BE2C (cell line): ENCODE measurements at regions not wholly inside any gene's neighbourhood (a gene's known extent, or its start where the extent isn't known, plus 50 kb on each side); places are given as distances from the start of the nearest gene placed in this dataset.
A peak's percentile ranks its signal among the peaks of the same experiment; 100 is the strongest.

ENCODE experiments used
- DNase-seq: peaks from one replicate; pipeline ENCODE4 v3.0.0-alpha.2; 2020
- H3K27me3 ChIP-seq: fragments of 250-450 bp; sonication (Bioruptor Pico); 2 replicates; pipeline ENCODE4 v1.5.1; 2020; ENCODE audit warnings: mild to moderate bottlenecking
- H3K36me3 ChIP-seq: fragments of 250-450 bp; sonication (Bioruptor Pico); 2 replicates; pipeline ENCODE4 v1.5.1; 2020; ENCODE audit warnings: mild to moderate bottlenecking
- H3K4me1 ChIP-seq: fragments of 250-450 bp; sonication (Bioruptor Pico); 2 replicates; pipeline ENCODE4 v1.5.1; 2020
- H3K4me3 ChIP-seq: 2 replicates; pipeline ENCODE4 v1.5.1; 2011; ENCODE audit warnings: low read depth, low read length
- H3K9me3 ChIP-seq: fragments of 250-450 bp; sonication (Bioruptor Pico); 2 replicates; pipeline ENCODE4 v1.5.1; 2020
- TF ChIP-seq, protein P1 (sequence below): IDR thresholded peaks from 2 replicates; pipeline ENCODE4 v1.5.1; 2012; ENCODE audit warnings: mild to moderate bottlenecking, low read depth, low read length

DNA sequence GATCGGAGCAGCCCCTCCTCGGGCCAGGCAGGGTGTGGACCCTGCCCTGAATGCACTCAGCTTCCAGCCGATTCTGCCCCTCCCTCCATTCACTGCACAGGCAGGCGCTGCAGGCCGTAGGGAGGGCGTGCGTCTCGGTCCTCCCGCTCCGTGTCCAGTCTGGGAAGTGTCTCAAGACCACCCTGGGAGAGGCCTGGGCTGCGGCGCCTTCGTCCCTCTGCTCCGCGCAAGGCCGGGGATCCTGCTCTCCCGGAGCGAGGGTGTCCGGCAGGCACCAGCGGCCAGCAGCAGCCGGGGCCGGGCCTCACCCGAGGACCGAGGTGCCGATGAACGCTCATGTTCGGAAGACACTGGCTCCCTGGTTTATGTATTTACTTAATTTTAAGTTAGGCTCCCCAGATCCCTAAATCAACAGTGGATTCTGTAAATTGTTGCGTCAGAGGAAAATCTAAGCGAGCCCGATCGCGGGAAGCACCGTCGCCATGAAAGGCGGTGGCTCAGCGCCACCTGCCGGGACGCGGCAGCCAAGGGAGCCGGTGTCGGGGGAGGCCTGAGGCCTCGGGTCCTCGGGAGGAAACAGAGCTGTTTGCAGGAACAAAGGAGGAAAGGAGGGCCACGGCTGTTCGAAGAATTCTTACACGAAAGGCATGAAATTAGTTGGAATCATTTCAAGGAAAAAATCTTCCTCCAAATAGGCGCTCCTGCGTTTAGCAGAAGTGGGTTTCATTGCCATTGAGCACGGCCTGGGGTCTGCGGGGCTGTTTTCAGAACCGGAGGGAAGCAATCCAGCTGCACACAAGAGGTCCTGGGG, 195.3 kb downstream of the BRD1 start:
- no peaks in the 10 kb centered on the region for H3K36me3 ChIP-seq
- TF ChIP-seq, protein P1, sequence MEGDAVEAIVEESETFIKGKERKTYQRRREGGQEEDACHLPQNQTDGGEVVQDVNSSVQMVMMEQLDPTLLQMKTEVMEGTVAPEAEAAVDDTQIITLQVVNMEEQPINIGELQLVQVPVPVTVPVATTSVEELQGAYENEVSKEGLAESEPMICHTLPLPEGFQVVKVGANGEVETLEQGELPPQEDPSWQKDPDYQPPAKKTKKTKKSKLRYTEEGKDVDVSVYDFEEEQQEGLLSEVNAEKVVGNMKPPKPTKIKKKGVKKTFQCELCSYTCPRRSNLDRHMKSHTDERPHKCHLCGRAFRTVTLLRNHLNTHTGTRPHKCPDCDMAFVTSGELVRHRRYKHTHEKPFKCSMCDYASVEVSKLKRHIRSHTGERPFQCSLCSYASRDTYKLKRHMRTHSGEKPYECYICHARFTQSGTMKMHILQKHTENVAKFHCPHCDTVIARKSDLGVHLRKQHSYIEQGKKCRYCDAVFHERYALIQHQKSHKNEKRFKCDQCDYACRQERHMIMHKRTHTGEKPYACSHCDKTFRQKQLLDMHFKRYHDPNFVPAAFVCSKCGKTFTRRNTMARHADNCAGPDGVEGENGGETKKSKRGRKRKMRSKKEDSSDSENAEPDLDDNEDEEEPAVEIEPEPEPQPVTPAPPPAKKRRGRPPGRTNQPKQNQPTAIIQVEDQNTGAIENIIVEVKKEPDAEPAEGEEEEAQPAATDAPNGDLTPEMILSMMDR: peak; percentile 96
- no peaks in the 10 kb centered on the region for H3K9me3 ChIP-seq
- H3K4me3 ChIP-seq: peak overlapping the region; percentile 54
- no peaks in the 10 kb centered on the region for H3K4me1 ChIP-seq
- H3K27me3 ChIP-seq: no peaks in the 10 kb centered on the region; the same call in 1 of the 2 replicates
- peak; percentile 75 for DNase-seq

DNA sequence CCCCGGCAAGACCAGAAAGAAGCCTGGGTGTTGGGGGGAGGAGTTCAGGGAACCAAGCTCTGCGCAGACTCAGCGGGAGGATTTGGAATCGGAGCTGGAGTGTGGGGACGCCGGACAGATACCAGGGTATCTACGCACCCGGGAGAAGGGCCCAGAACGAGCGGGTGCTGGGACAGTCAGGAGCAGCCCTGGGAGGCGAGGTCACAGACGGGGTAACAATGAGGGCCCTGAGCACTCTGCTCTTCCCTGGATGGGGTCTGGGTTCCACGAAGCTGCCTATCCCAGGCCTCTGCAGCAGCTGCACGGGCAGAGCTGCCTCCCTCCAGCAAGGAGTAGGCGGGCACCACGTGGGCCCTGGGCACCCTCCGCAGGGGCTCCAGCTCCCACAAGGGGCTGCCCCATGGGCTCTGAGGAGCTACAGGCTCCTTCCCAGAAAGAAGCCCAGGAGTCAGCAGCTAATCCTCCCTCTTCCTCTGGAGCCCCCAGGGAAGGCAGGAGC, 197.2 kb downstream of the BRD1 start:
- H3K36me3 ChIP-seq: no peaks in the 10 kb centered on the region
- no peaks in the 10 kb centered on the region for H3K9me3 ChIP-seq
- no peak overlapping the region for H3K4me3 ChIP-seq
- H3K4me1 ChIP-seq: no peaks in the 10 kb centered on the region
- no peak for DNase-seq
- H3K27me3 ChIP-seq: no peaks in the 10 kb centered on the region; the same call in 1 of the 2 replicates
- TF ChIP-seq, protein P1: no peak

DNA sequence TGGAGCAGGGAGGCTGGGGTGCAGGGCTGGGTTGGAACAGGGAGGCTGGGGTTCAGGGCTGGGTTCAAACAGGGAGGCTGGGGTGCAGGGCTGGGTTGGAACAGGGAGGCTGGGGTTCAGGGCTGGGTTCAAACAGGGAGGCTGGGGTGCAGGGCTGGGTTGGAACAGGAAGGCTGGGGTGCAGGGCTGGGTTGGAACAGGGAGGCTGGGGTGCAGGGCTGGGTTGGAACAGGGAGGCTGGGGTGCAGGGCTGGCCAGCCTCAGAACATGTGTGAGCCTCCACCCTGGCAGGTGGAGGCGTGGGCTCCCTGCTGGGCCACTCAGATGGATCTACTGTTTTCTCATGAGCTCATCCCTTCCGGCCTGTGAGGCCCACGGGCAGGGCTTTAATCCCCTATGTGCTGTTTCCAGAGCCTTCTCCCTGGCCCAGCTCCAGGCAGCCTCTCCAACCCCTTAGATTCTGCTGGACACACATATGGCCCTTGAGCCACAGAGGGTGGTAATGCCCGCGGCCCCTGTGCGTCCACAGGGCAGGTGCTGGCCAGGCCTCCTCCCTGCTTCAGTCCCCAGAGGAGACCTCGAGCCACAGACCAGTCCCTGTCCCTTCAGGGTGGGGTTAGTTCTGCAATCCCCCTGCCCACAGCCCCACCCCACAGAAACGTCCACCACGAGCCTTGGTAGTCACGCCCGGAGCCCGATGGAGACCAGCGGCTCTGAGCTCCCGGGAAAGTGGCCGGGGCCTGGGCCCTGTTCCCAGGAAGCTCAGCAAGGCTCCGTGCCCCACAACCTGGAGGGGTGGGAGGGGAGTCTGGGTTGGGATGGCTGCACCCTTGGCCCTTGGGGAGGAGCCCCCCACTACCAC, 197.9 kb downstream of the BRD1 start:
- Histone ChIP-seq H3K9me3 (no peaks in the 10 kb centered on the region), H3K4me1 (no peaks in the 10 kb centered on the region), H3K27me3 (no peaks in the 10 kb centered on the region; the same call in 1 of the 2 replicates), H3K4me3 (no peak overlapping the region), H3K36me3 (no peaks in the 10 kb centered on the region)
- TF ChIP-seq, protein P1: no peak
- DNase-seq: no peak

DNA sequence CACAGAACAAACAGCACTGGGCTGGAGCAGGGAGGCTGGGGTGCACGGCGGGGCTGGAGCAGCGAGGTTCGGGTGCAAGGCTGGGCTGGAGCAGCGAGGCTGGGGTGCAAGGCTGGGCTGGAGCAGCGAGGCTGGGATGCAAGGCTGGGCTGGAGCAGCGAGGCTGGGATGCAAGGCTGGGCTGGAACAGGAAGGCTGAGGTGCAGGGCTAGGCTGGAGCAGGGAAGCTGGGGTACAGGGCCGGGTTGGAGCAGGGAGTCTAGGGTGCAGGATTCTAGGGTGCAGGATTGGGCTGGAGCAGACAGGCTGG, 198.5 kb downstream of the BRD1 start:
- Histone ChIP-seq H3K4me3 (no peak overlapping the region), H3K9me3 (no peaks in the 10 kb centered on the region), H3K4me1 (no peaks in the 10 kb centered on the region), H3K36me3 (no peaks in the 10 kb centered on the region), H3K27me3 (no peaks in the 10 kb centered on the region; the same call in 1 of the 2 replicates)
- TF ChIP-seq, protein P1: no peak
- no peak for DNase-seq

DNA sequence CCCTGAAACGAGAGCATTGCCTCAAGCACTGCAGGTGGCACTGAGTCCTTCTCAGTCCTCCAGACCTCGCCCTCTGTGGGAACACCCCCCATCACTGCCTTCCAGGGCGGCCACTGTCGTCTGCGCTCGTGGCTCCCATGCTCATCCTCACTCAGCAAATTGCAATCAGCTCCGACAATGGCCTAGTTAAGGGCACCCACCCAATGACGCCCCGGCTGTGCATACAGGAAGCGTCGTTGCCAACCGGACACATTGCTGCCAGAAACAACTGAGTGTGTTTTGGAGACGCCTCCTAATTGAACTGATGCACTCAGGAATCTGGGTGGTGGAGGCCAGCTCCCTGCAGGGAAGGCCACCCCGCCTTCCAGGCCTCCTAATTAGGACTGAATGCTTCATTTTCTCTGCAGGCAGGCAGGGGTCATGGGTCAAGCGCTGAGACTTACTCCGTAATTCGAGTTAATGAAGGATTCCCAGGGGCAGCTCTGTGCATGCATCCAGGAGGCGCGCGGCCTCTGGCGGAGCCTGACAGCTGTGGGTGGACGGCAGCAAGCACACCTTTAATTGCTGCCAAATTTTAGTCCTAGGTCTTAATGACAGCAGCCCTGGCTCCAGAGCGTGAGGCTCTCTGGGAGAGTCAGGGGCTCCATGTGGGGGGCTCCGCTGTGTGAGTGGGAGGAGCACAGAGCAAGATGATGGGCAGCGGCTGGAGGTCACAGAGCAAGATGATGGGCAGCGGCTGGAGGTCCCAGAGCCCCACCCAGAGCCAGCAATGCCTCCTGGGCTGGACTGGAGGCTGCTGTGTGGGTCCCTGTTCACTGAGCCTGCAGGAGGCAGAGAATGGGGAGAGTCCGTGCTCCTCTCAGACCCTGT, 199.0 kb downstream of the BRD1 start:
- TF ChIP-seq, protein P1: no peak
- no peaks in the 10 kb centered on the region; the same call in 1 of the 2 replicates for H3K27me3 ChIP-seq
- no peak overlapping the region for H3K4me3 ChIP-seq
- DNase-seq: no peak
- no peaks in the 10 kb centered on the region for H3K36me3 ChIP-seq
- H3K4me1 ChIP-seq: no peaks in the 10 kb centered on the region
- no peaks in the 10 kb centered on the region for H3K9me3 ChIP-seq
